Osteoblast (primary cell): ENCODE measurements at regions not wholly inside any gene's neighbourhood (a gene's known extent, or its start where the extent isn't known, plus 50 kb on each side); places are given as distances from the start of the nearest gene placed in this dataset.
"Not testable (repeated sequence)": the region's sequence is repeated elsewhere in the genome, so short reads cannot be mapped to it uniquely, and the experiment has no call there.

ENCODE experiments used
- DNase-seq: peaks from one replicate; pipeline ENCODE4 v3.0.0; 2011; ENCODE audit warnings: low spot score, mixed read lengths; ENCODE audit not compliant: insufficient read length; ENCODE audit errors: missing footprints
- H2AFZ ChIP-seq: 2 replicates; pipeline ENCODE4 v1.6.0; 2011; ENCODE audit warnings: mild to moderate bottlenecking, low read length
- H3K27ac ChIP-seq: 2 replicates; pipeline ENCODE4 v1.5.1; 2011; ENCODE audit warnings: mild to moderate bottlenecking, low read depth, low read length, moderate library complexity
- H3K27me3 ChIP-seq: 2 replicates; pipeline ENCODE4 v1.6.0; 2012; ENCODE audit warnings: mild to moderate bottlenecking, control low read depth, inconsistent platforms, low read length, moderate library complexity; ENCODE audit not compliant: insufficient read depth
- H3K36me3 ChIP-seq: 2 replicates; pipeline ENCODE4 v1.5.1; 2011; ENCODE audit warnings: mild to moderate bottlenecking, low read length, control low read depth, moderate library complexity; ENCODE audit not compliant: insufficient read depth
- H3K4me1 ChIP-seq: 2 replicates; pipeline ENCODE4 v1.5.1; 2011; ENCODE audit warnings: mild to moderate bottlenecking, low read length, control low read depth, moderate library complexity; ENCODE audit not compliant: insufficient read depth
- H3K4me2 ChIP-seq: 2 replicates; pipeline ENCODE4 v1.6.0; 2011; ENCODE audit warnings: mild to moderate bottlenecking, low read length; ENCODE audit not compliant: insufficient read depth
- H3K4me3 ChIP-seq: fragments of 200-600 bp; sonication (generic); 3 replicates; pipeline ENCODE4 v1.5.1; 2012; ENCODE audit warnings: mild to moderate bottlenecking, low read length, inconsistent platforms; ENCODE audit not compliant: insufficient read depth
- H3K79me2 ChIP-seq: 2 replicates; pipeline ENCODE4 v1.6.0; 2012; ENCODE audit warnings: mild to moderate bottlenecking, low read length, control low read depth, inconsistent platforms; ENCODE audit not compliant: insufficient read depth
- H3K9me3 ChIP-seq: 2 replicates; pipeline ENCODE4 v1.5.1; 2011; ENCODE audit warnings: low read depth, low read length, control low read depth
- H4K20me1 ChIP-seq: 2 replicates; pipeline ENCODE4 v1.6.0; 2012; ENCODE audit warnings: mild to moderate bottlenecking, low read length, control low read depth; ENCODE audit not compliant: insufficient read depth
- TF ChIP-seq, protein P1 (sequence below): IDR thresholded peaks from 2 replicates; pipeline ENCODE4 v1.5.1; 2011; ENCODE audit warnings: mild to moderate bottlenecking, low read depth, low read length, moderate library complexity; ENCODE audit errors: extremely low read depth

DNA sequence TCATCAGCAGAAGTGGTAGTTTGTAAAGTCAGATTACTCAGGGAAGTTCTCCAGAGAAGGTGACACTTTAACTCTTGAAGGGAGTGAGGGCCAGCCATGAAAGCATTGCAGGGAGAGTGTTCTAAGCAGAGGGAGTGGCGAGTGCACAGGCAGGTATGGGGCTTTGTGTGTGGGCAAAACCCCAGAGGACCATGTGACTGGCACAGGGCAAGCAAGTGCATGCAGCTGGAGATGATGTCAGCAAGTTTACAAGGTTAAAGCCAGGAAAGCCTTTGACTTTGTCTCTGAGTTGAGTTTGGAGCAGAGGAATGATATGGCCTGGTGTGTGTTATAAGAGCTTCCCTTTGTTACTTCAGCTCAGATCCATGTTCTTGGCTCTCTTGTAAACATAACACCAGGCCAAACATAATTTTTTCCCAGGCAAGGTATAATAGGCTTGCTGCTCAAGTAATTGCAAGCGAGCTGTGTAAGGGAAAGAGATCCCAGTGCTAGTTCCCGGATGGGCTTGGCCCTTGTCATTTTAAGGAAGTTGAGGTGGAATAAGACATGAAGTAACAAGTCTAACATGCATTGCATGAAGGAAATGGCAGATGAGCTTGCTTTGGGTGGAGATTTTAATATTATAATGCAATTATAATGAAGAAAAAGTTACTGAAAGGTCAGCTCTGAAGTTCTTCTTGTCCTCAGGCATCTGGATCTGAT lies 341.1 kb upstream of the LRRC3B start:
- peaks cover 7% of the 10 kb centered on the region for H3K9me3 ChIP-seq
- H2AFZ ChIP-seq, result no peak overlapping the region
- no peak overlapping the region for H3K4me3 ChIP-seq
- no peak overlapping the region for H3K27ac ChIP-seq
- H3K4me2 ChIP-seq, result no peak overlapping the region
- no peak for DNase-seq
- H3K36me3 ChIP-seq, result no peaks in the 10 kb centered on the region
- H3K4me1 ChIP-seq, result no peaks in the 10 kb centered on the region
- no peaks in the 10 kb centered on the region for H4K20me1 ChIP-seq
- no peaks in the 10 kb centered on the region for H3K27me3 ChIP-seq
- no peaks in the 10 kb centered on the region for H3K79me2 ChIP-seq
- TF ChIP-seq, protein P1, sequence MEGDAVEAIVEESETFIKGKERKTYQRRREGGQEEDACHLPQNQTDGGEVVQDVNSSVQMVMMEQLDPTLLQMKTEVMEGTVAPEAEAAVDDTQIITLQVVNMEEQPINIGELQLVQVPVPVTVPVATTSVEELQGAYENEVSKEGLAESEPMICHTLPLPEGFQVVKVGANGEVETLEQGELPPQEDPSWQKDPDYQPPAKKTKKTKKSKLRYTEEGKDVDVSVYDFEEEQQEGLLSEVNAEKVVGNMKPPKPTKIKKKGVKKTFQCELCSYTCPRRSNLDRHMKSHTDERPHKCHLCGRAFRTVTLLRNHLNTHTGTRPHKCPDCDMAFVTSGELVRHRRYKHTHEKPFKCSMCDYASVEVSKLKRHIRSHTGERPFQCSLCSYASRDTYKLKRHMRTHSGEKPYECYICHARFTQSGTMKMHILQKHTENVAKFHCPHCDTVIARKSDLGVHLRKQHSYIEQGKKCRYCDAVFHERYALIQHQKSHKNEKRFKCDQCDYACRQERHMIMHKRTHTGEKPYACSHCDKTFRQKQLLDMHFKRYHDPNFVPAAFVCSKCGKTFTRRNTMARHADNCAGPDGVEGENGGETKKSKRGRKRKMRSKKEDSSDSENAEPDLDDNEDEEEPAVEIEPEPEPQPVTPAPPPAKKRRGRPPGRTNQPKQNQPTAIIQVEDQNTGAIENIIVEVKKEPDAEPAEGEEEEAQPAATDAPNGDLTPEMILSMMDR, result no peak

DNA sequence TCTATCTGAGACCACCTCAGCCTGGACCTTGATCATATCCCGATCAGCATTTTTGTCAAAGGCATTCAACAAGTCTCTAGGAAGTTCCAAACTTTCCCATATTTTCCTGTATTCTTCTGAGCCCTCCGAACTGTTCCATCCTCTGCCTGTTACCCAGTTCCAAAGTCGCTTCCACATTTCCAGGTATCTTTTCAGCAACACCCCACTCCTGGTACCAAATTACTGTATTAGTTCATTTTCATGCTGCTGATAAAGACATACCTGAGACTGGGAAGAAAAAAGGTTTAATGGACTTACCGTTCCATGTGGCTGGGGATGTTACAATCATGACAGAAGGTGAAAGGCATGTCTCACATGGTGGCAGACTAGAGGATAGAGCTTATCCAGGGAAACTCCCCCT lies 338.1 kb upstream of the LRRC3B start:
- H3K79me2 ChIP-seq, H3K27me3 ChIP-seq, H4K20me1 ChIP-seq, H3K4me2 ChIP-seq, H3K4me1 ChIP-seq, H3K27ac ChIP-seq, H2AFZ ChIP-seq, H3K4me3 ChIP-seq, DNase-seq, H3K36me3 ChIP-seq, H3K9me3 ChIP-seq: not testable (repeated sequence)

DNA sequence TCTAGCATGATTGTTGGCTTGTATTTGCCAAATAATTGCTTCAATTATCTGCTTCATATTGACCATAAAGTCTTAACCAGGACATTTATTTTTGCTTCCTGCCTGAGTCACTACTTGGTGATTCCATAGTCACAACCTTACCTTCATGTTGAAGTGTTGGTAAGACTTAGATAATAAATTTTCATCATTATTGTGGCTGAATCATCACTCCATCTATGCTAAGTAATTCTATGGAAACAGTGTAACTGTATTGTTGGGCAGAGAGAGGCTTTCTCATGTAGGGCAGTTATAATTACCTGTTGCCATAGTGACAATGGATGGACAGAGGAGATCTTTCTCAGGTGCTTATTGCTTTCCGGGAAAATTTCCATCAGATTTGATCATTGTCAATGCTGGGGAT lies 330.7 kb upstream of the LRRC3B start:
- Histone ChIP-seq H2AFZ (no peak overlapping the region), H3K79me2 (no peaks in the 10 kb centered on the region), H3K27me3 (no peaks in the 10 kb centered on the region), H4K20me1 (no peaks in the 10 kb centered on the region), H3K36me3 (no peaks in the 10 kb centered on the region), H3K9me3 (no peaks in the 10 kb centered on the region), H3K4me2 (no peak overlapping the region), H3K4me3 (no peak overlapping the region), H3K4me1 (no peaks in the 10 kb centered on the region), H3K27ac (no peak overlapping the region)
- TF ChIP-seq, protein P1, result no peak
- no peak for DNase-seq

DNA sequence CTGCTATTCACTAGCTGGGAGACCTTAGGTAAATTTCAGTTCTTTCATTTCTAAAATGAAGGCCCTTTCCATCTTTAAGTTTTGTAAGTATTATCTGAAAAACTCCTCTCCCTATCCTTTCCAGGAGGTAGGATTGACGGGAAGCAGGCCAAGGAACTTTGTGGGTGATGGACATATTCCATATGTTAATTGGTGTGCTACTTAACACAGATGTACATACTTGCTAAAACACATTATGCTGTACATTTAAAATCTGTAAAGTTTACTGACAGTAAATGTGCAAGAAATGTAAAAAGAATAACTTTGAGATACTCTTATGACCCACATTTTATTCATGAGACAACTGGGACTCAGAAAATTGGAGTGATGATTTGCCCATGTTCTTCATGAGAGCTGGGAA lies 329.8 kb upstream of the LRRC3B start:
- TF ChIP-seq, protein P1, result no peak
- H3K27ac ChIP-seq, result no peak overlapping the region
- H3K4me1 ChIP-seq, result no peaks in the 10 kb centered on the region
- H3K79me2 ChIP-seq, result no peaks in the 10 kb centered on the region
- no peaks in the 10 kb centered on the region for H3K36me3 ChIP-seq
- no peak for DNase-seq
- H3K9me3 ChIP-seq, result no peaks in the 10 kb centered on the region
- no peak overlapping the region for H3K4me3 ChIP-seq
- H2AFZ ChIP-seq, result no peak overlapping the region
- no peaks in the 10 kb centered on the region for H3K27me3 ChIP-seq
- H3K4me2 ChIP-seq, result no peak overlapping the region
- H4K20me1 ChIP-seq, result no peaks in the 10 kb centered on the region
